A673 (cell line): ENCODE measurements at regions not wholly inside any gene's neighbourhood (a gene's known extent, or its start where the extent isn't known, plus 50 kb on each side); places are given as distances from the start of the nearest gene placed in this dataset.

ENCODE experiments used
- BruUV-seq: library from RNA; stranded (reverse); fragments of 400-500 nt; replicated peaks from 2 replicates; lab custom pipeline; 2021; lab: Mats Ljungman, UMichigan
- CTCF ChIA-PET: fragments of 300-600 bp; sonication (Branson Sonifier 250); formaldehyde crosslinking; loops from one replicate; lab custom pipeline; 2022; ENCODE audit warnings: antibody characterized with exemption; lab: Charles Lee
- POLR2A ChIA-PET: fragments of 300-600 bp; sonication (Branson Sonifier 250); formaldehyde crosslinking; loops from one replicate; lab custom pipeline; 2022; ENCODE audit warnings: antibody characterized with exemption; ENCODE audit not compliant: low non-redundant PET; lab: Charles Lee
- DNase-seq: peaks from one replicate; pipeline ENCODE4 v3.0.0-alpha.2; 2015; ENCODE audit warnings: low spot score
- H3K27ac ChIP-seq: fragments of 200-600 bp; sonication (generic); 2 replicates; pipeline ENCODE4 v1.5.1; 2016; ENCODE audit warnings: mixed run types, low read depth, mild to moderate bottlenecking, mixed read lengths, antibody characterized with exemption, low read length; ENCODE audit not compliant: poor library complexity, severe bottlenecking
- H3K27me3 ChIP-seq: fragments of 200-600 bp; sonication (generic); replicated peaks from 2 replicates; pipeline ENCODE4 v1.6.1; 2017; ENCODE audit warnings: mixed run types, low read depth, mild to moderate bottlenecking, mixed read lengths, antibody characterized with exemption, low read length; ENCODE audit not compliant: insufficient read depth, poor library complexity
- H3K36me3 ChIP-seq: fragments of 200-600 bp; sonication (generic); 2 replicates; pipeline ENCODE4 v1.6.1; 2016; ENCODE audit warnings: mixed run types, mild to moderate bottlenecking, mixed read lengths, antibody characterized with exemption, low read length; ENCODE audit not compliant: insufficient read depth, poor library complexity, severe bottlenecking
- H3K4me1 ChIP-seq: fragments of 200-600 bp; sonication (generic); 2 replicates; pipeline ENCODE4 v1.6.1; 2017; ENCODE audit warnings: mixed run types, mild to moderate bottlenecking, mixed read lengths, antibody characterized with exemption, low read length; ENCODE audit not compliant: insufficient read depth, poor library complexity, severe bottlenecking
- H3K4me3 ChIP-seq: fragments of 200-600 bp; sonication (generic); 2 replicates; pipeline ENCODE4 v1.5.1; 2016; ENCODE audit warnings: low read depth, mixed run types, mild to moderate bottlenecking, mixed read lengths, low read length; ENCODE audit not compliant: poor library complexity, severe bottlenecking
- H3K9me3 ChIP-seq: fragments of 200-600 bp; sonication (generic); 2 replicates; pipeline ENCODE4 v1.6.1; 2016; ENCODE audit warnings: mixed run types, low read depth, mild to moderate bottlenecking, mixed read lengths, antibody characterized with exemption, low read length; ENCODE audit not compliant: poor library complexity, severe bottlenecking
- CTCF ChIP-seq: fragments of 300-800, 200-600 bp; sonication (generic); conservative IDR thresholded peaks from 2 replicates; pipeline ENCODE4 v1.5.1; 2017; ENCODE audit warnings: low read depth, mild to moderate bottlenecking, antibody characterized with exemption, low read length, moderate library complexity, mixed read lengths
- EZH2 ChIP-seq: fragments of 200-600 bp; sonication (generic); IDR thresholded peaks from 2 replicates; pipeline ENCODE4 v1.6.1; 2017; ENCODE audit warnings: borderline replicate concordance, low read depth, mild to moderate bottlenecking, mixed read lengths, antibody characterized with exemption, low read length; ENCODE audit not compliant: poor library complexity, severe bottlenecking
- intact Hi-C: fragments of 100-400 bp; cut with micrococcal nuclease; formaldehyde crosslinking; loops from one replicate; pipeline ENCODE4 v1.10.0; 2022; ENCODE audit not compliant: unreplicated experiment

- no peak for DNase-seq
- ChIA-PET POLR2A (no interaction called here), CTCF (no interaction called here)
- Histone ChIP-seq H3K36me3 (no peaks in the 10 kb centered on the region), H3K4me1 (no peaks in the 10 kb centered on the region), H3K4me3 (no peak overlapping the region), H3K27me3 (no peaks in the 10 kb centered on the region), H3K27ac (no peak overlapping the region), H3K9me3 (no peaks in the 10 kb centered on the region)
- no peak for TF ChIP-seq EZH2
- TF ChIP-seq CTCF, result no peak
- BruUV-seq, result no TSS peak
- intact Hi-C loops, result no loop called here
Observed at GRCh38 chr12:87317302-87317701, 711.9 kb downstream of the C12orf50 start.

DNA sequence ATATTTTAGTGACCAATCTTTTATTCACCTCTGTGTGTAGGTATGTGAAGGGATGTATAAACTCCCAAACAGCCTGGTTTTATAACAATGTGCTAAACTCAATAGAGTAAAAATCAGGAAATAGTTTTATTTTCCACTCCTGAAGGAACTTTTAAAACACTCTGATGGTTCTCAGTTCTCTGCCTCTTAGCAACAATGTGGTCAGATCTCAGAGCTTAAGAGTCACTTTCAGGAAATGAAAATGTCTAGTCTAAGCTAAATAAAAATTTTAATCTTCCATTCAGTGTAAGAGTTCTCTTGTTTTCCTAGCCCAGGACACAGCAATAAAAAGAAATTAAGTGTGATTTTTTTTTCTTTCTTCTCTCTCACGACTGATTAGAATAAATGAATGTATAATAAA lies 718.0 kb downstream of the C12orf50 start:
- BruUV-seq, result no TSS peak
- DNase-seq, result no peak
- POLR2A ChIA-PET, result no interaction called here
- peaks cover 12% of the 10 kb centered on the region for H3K4me1 ChIP-seq
- no peaks in the 10 kb centered on the region for H3K36me3 ChIP-seq
- no peak overlapping the region for H3K4me3 ChIP-seq
- intact Hi-C loops, result no loop called here
- H3K9me3 ChIP-seq, result no peaks in the 10 kb centered on the region
- CTCF ChIA-PET, result no interaction called here
- no peaks in the 10 kb centered on the region for H3K27me3 ChIP-seq
- H3K27ac ChIP-seq, result no peak overlapping the region
- TF ChIP-seq EZH2 (no peak), CTCF (no peak)

- Histone ChIP-seq H3K27me3 (no peaks in the 10 kb centered on the region), H3K9me3 (no peaks in the 10 kb centered on the region), H3K4me1 (peaks cover 12% of the 10 kb centered on the region), H3K36me3 (no peaks in the 10 kb centered on the region), H3K27ac (no peak overlapping the region), H3K4me3 (no peak overlapping the region)
- ChIA-PET CTCF (no interaction called here), POLR2A (no interaction called here)
- intact Hi-C loops, result no loop called here
- BruUV-seq, result no TSS peak
- no peak for DNase-seq
- TF ChIP-seq CTCF, result no peak
- no peak for TF ChIP-seq EZH2
Observed at GRCh38 chr12:87310126-87310525, 719.1 kb downstream of the C12orf50 start.
